ENCODE measurements at regions not wholly inside any gene's neighbourhood (a gene's known extent, or its start where the extent isn't known, plus 50 kb on each side); places are given as distances from the start of the nearest gene placed in this dataset.

DNA sequence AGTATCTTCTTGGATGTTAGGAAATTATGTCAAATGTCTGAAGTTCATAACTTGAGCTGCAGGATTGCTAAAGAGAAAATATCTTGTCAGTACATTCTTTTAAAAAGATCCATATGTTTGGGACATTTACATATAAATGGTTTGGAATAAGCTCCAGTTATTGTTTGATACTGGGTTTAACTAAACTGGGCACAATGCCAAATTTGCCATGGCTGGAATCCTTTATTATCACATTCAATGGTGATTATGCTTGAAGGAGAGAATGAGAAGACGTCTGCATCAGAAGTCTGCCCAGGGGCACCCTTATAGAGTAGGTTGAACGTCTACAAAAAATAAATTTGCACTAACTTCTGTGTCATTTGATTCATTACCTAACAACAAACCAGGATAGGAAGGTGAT lies 652.5 kb downstream of the AMY1C start:
- Mint-ChIP-seq H3K9me3 (peaks cover 3% of the 10 kb centered on the region), H3K27ac (no peak overlapping the region), H3K4me1 (no peaks in the 10 kb centered on the region), H3K27me3 (no peaks in the 10 kb centered on the region), H3K4me3 (no peak overlapping the region), H3K36me3 (ENCODE audit: low read depth) (no peaks in the 10 kb centered on the region)
- DNase-seq, result no peak
- intact Hi-C loops (cut with micrococcal nuclease), result no loop called here
- TF ChIP-seq, protein P1, sequence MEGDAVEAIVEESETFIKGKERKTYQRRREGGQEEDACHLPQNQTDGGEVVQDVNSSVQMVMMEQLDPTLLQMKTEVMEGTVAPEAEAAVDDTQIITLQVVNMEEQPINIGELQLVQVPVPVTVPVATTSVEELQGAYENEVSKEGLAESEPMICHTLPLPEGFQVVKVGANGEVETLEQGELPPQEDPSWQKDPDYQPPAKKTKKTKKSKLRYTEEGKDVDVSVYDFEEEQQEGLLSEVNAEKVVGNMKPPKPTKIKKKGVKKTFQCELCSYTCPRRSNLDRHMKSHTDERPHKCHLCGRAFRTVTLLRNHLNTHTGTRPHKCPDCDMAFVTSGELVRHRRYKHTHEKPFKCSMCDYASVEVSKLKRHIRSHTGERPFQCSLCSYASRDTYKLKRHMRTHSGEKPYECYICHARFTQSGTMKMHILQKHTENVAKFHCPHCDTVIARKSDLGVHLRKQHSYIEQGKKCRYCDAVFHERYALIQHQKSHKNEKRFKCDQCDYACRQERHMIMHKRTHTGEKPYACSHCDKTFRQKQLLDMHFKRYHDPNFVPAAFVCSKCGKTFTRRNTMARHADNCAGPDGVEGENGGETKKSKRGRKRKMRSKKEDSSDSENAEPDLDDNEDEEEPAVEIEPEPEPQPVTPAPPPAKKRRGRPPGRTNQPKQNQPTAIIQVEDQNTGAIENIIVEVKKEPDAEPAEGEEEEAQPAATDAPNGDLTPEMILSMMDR (IDR thresholded peaks at IDR 0.05), result no peak
- POLR2A ChIA-PET, result no interaction called here
- no peak for ATAC-seq (ENCODE audit: low read depth)
- CTCF ChIA-PET, result no interaction called here

DNA sequence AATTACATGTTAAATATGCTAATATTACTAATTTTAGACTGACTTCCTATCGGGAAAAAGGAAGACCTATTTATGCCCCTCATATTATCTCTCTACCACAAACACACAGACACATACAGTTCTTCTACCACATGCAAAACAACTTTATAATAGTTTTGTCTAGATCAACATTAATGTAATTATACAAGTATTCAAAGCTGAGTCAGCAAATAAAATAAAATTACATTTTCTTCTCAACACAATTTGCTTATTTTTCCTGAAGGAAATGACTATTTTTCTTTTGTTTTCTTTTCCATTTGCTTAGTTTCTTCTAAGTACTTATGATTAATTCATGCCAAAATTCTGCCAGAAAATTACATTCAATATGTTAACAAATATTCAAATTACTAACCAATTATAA lies 654.2 kb downstream of the AMY1C start:
- Mint-ChIP-seq H3K27me3 (no peaks in the 10 kb centered on the region), H3K27ac (no peak overlapping the region), H3K9me3 (no peaks in the 10 kb centered on the region), H3K4me3 (no peak overlapping the region), H3K36me3 (ENCODE audit: low read depth) (no peaks in the 10 kb centered on the region), H3K4me1 (no peaks in the 10 kb centered on the region)
- DNase-seq, result no peak
- intact Hi-C loops (cut with micrococcal nuclease), result no loop called here
- TF ChIP-seq, protein P1 (IDR thresholded peaks at IDR 0.05), result no peak
- CTCF ChIA-PET, result no interaction called here
- POLR2A ChIA-PET, result no interaction called here
- ATAC-seq (ENCODE audit: low read depth), result no peak

DNA sequence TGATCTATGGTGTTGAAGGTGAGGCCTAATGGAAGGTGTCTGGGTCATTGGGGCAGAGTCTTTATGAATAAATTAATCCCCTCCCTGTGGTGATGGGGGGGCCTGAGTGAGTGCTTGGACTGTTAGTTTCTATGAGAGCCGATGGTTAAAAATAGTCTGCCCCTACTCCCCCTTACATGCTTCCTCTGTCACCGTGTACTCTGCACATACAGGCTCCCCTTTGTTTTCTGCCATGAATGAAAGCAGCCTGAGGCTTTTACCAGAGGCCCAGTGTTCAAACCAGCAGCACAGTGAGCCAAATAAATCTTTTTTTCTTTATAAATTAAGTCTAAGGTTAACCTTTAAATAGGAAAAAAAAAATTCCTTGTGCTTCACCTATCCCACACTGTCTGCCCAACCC lies 657.0 kb downstream of the AMY1C start:
- H3K27ac Mint-ChIP-seq, result no peak overlapping the region
- no peaks in the 10 kb centered on the region for H3K4me1 Mint-ChIP-seq
- CTCF ChIA-PET, result no interaction called here
- intact Hi-C loops (cut with micrococcal nuclease), result no loop called here
- no peak for DNase-seq
- H3K9me3 Mint-ChIP-seq, result no peaks in the 10 kb centered on the region
- POLR2A ChIA-PET, result no interaction called here
- H3K27me3 Mint-ChIP-seq, result no peaks in the 10 kb centered on the region
- H3K4me3 Mint-ChIP-seq, result no peak overlapping the region
- ATAC-seq (ENCODE audit: low read depth), result no peak
- TF ChIP-seq, protein P1 (IDR thresholded peaks at IDR 0.05), result no peak
- no peaks in the 10 kb centered on the region for H3K36me3 Mint-ChIP-seq (ENCODE audit: low read depth)

DNA sequence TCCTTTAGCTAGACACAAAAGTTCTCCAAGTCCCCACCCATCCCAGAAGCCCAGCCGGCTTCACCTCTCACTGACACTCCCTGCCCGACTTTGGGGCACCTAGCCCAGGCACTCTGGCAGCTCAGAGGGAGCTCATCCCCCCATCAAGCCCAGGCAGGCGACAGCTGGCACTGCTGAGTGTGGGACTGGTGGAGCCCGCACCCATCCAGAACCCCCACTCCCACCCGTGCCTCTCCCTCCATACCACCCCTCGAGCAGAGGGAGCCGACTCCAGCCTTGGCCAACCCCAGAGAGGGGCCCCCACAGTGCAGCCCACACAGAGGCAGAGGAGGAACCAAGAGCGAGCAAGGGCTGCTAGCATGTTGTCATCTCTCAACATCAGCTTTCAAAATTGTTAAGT lies 658.6 kb downstream of the AMY1C start:
- intact Hi-C loops (cut with micrococcal nuclease), result no loop called here
- DNase-seq (no peak), ATAC-seq (ENCODE audit: low read depth) (no peak)
- ChIA-PET CTCF (no interaction called here), POLR2A (no interaction called here)
- Mint-ChIP-seq H3K4me1 (no peaks in the 10 kb centered on the region), H3K9me3 (no peaks in the 10 kb centered on the region), H3K4me3 (no peak overlapping the region), H3K27ac (no peak overlapping the region), H3K27me3 (no peaks in the 10 kb centered on the region), H3K36me3 (ENCODE audit: low read depth) (no peaks in the 10 kb centered on the region)
- TF ChIP-seq, protein P1 (IDR thresholded peaks at IDR 0.05), result no peak

DNA sequence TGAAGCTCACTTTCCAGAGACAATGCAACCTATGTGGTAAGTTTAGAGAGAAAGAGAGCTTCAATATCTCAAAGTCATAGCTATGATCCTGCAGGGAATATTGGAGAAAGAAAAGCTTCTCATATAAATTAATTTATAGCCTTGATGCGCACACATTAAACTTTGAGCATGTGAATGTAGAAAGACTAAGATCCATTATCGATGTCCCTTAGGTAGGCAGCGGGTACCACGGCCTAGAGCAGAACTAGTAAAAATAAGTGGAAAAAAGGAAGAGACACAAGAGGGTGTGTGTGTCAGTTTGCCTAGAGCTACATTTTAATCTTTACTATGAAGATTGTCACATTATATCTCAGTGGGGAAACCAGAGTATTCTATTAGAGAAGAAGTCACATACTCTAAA lies 685.6 kb downstream of the AMY1C start:
- intact Hi-C loops (cut with micrococcal nuclease), result no loop called here
- no peak overlapping the region for H3K4me3 Mint-ChIP-seq
- no peak for ATAC-seq (ENCODE audit: low read depth)
- ChIA-PET POLR2A (no interaction called here), CTCF (no interaction called here)
- TF ChIP-seq, protein P1 (IDR thresholded peaks at IDR 0.05), result no peak
- no peak for DNase-seq
- no peaks in the 10 kb centered on the region for H3K36me3 Mint-ChIP-seq (ENCODE audit: low read depth)
- no peak overlapping the region for H3K27ac Mint-ChIP-seq
- no peaks in the 10 kb centered on the region for H3K9me3 Mint-ChIP-seq
- no peaks in the 10 kb centered on the region for H3K27me3 Mint-ChIP-seq
- H3K4me1 Mint-ChIP-seq, result no peaks in the 10 kb centered on the region

All from activated B cell treated with CpG ODN at 0.5 μM for 24 hours (primary cell).